T47D (cell line): ENCODE measurements at regions not wholly inside any gene's neighbourhood (a gene's known extent, or its start where the extent isn't known, plus 50 kb on each side); places are given as distances from the start of the nearest gene placed in this dataset.

Experiments used
- DNase-seq, 2 experiments: peaks; one replicate each; pipeline versions ENCODE4 v3.0.0 to v3.0.0-alpha.2; 2011 to 2012; ENCODE audit warnings: low read depth in 1 of 2, low spot score in 1 of 2
- JUND ChIP-seq: IDR thresholded peaks from 2 replicates; pipeline ENCODE4 v1.6.1; 2012; ENCODE audit warnings: low read depth
- in situ Hi-C: cut with HindIII; loops from 2 replicates; pipeline ENCODE4 v1.10.0; 2016; ENCODE audit warnings: low sequenced_read_pairs, low pct_unique_long_range_greater_than_20kb

GRCh38 chr13:64029343-64030093 lies 2613.9 kb upstream of the PCDH20 start:
- TF ChIP-seq JUND: no peak
- in situ Hi-C loops: no loop called here

GRCh38 chr13:64028551-64028950 lies 2612.9 kb upstream of the PCDH20 start:
- in situ Hi-C loops: no loop called here
- no peak for DNase-seq
- no peak for TF ChIP-seq JUND

More at GRCh38 chr13:64029343-64030093, 2613.9 kb upstream of the PCDH20 start:
- no peak for DNase-seq

- no peak for DNase-seq
- no peak for TF ChIP-seq JUND
- in situ Hi-C loops: no loop called here
These were observed 2604.5 kb upstream of the PCDH20 start for GRCh38 chr13:64020126-64020525.

- TF ChIP-seq JUND: no peak
- in situ Hi-C loops: no loop called here
These were observed 2591.7 kb upstream of the PCDH20 start for GRCh38 chr13:64007339-64007738.

GRCh38 chr13:64000321-64000720 lies 2584.7 kb upstream of the PCDH20 start:
- DNase-seq: no peak
- in situ Hi-C loops: no loop called here
- no peak for TF ChIP-seq JUND

More at GRCh38 chr13:64007339-64007738, 2591.7 kb upstream of the PCDH20 start:
- no peak for DNase-seq

- TF ChIP-seq JUND: no peak
- in situ Hi-C loops: no loop called here
- DNase-seq: no peak
These were observed 2584.1 kb upstream of the PCDH20 start for GRCh38 chr13:63999614-64000305.

GRCh38 chr13:63983366-63983765 lies 2567.7 kb upstream of the PCDH20 start:
- no peak for TF ChIP-seq JUND
- in situ Hi-C loops: no loop called here
- DNase-seq: no peak

- no peak for TF ChIP-seq JUND
These were observed 2564.3 kb upstream of the PCDH20 start for GRCh38 chr13:63979951-63980350.

GRCh38 chr13:63972328-63972727 lies 2556.7 kb upstream of the PCDH20 start:
- in situ Hi-C loops: no loop called here
- TF ChIP-seq JUND: no peak
- no peak for DNase-seq

More at GRCh38 chr13:63979951-63980350, 2564.3 kb upstream of the PCDH20 start:
- DNase-seq: no peak
- in situ Hi-C loops: no loop called here

GRCh38 chr13:63954683-63955082 lies 2539.0 kb upstream of the PCDH20 start:
- in situ Hi-C loops: no loop called here
- no peak for DNase-seq
- no peak for TF ChIP-seq JUND

GRCh38 chr13:63948045-63948444 lies 2532.4 kb upstream of the PCDH20 start:
- DNase-seq: no peak
- no peak for TF ChIP-seq JUND
- in situ Hi-C loops: no loop called here

GRCh38 chr13:63944911-63945310 lies 2529.3 kb upstream of the PCDH20 start:
- in situ Hi-C loops: no loop called here
- no peak for DNase-seq
- TF ChIP-seq JUND: no peak

GRCh38 chr13:63942372-63942771 lies 2526.7 kb upstream of the PCDH20 start:
- in situ Hi-C loops: no loop called here
- TF ChIP-seq JUND: no peak
- DNase-seq: no peak

GRCh38 chr13:63938851-63939250 lies 2523.2 kb upstream of the PCDH20 start:
- in situ Hi-C loops: no loop called here
- DNase-seq: no peak
- no peak for TF ChIP-seq JUND
